Astrocyte (in vitro differentiated cells and primary cell): ENCODE measurements at regions not wholly inside any gene's neighbourhood (a gene's known extent, or its start where the extent isn't known, plus 50 kb on each side); places are given as distances from the start of the nearest gene placed in this dataset.

Source experiments
- DNase-seq: peaks from one replicate; pipeline ENCODE4 v3.0.0-alpha.2; 2010; ENCODE audit warnings: low read depth
- FAIRE-seq: peaks from 2 replicates; lab custom pipeline; 2011; peaks lifted over from hg19 to GRCh38; lab: Jason Lieb, UNC
- H2AFZ ChIP-seq: 2 replicates; pipeline ENCODE4 v1.6.0; 2012; ENCODE audit warnings: low read depth, low read length, inconsistent platforms
- H3K27ac ChIP-seq: 2 replicates; pipeline ENCODE4 v1.5.1; 2011; ENCODE audit warnings: low read depth, low read length, inconsistent platforms
- H3K27me3 ChIP-seq: 2 replicates; pipeline ENCODE4 v1.6.0; 2011; ENCODE audit warnings: low read length, inconsistent platforms; ENCODE audit not compliant: insufficient read depth
- H3K36me3 ChIP-seq: 2 replicates; pipeline ENCODE4 v1.5.1; 2011; ENCODE audit warnings: low read length, inconsistent platforms; ENCODE audit not compliant: insufficient read depth
- H3K4me1 ChIP-seq: 2 replicates; pipeline ENCODE4 v1.5.1; 2011; ENCODE audit warnings: low read length, inconsistent platforms; ENCODE audit not compliant: insufficient read depth
- H3K4me2 ChIP-seq: 2 replicates; pipeline ENCODE4 v1.6.0; 2012; ENCODE audit warnings: low read length, inconsistent platforms
- H3K4me3 ChIP-seq: 2 replicates; pipeline ENCODE4 v1.5.1; 2011; ENCODE audit warnings: low read depth, mild to moderate bottlenecking, low read length, inconsistent platforms; ENCODE audit not compliant: insufficient read depth
- H3K79me2 ChIP-seq: 2 replicates; pipeline ENCODE4 v1.6.0; 2012; ENCODE audit warnings: mild to moderate bottlenecking, low read length, inconsistent platforms; ENCODE audit not compliant: insufficient read depth
- H3K9ac ChIP-seq: 2 replicates; pipeline ENCODE4 v1.6.0; 2012; ENCODE audit warnings: mild to moderate bottlenecking, low read length, inconsistent platforms
- H3K9me3 ChIP-seq: 2 replicates; pipeline ENCODE4 v1.5.1; 2012; ENCODE audit warnings: low read depth, mild to moderate bottlenecking, low read length, inconsistent platforms; ENCODE audit not compliant: insufficient read depth
- H4K20me1 ChIP-seq: 2 replicates; pipeline ENCODE4 v1.6.0; 2012; ENCODE audit warnings: low read length, inconsistent platforms; ENCODE audit not compliant: insufficient read depth
- H3K27ac Mint-ChIP-seq: one replicate; pipeline ENCODE4 v1.8.0; 2021; ENCODE audit warnings: mild to moderate bottlenecking, mixed read lengths; ENCODE audit not compliant: unreplicated experiment
- H3K27me3 Mint-ChIP-seq: one replicate; pipeline ENCODE4 v1.8.0; 2021; ENCODE audit warnings: low read depth, mixed read lengths; ENCODE audit not compliant: unreplicated experiment
- H3K36me3 Mint-ChIP-seq: one replicate; pipeline ENCODE4 v1.8.0; 2021; ENCODE audit warnings: low read depth, mixed read lengths; ENCODE audit not compliant: unreplicated experiment
- H3K4me1 Mint-ChIP-seq: one replicate; pipeline ENCODE4 v1.8.0; 2021; ENCODE audit warnings: low read depth, mixed read lengths; ENCODE audit not compliant: unreplicated experiment
- H3K4me3 Mint-ChIP-seq: one replicate; pipeline ENCODE4 v1.8.0; 2021; ENCODE audit warnings: mild to moderate bottlenecking, moderate library complexity, mixed read lengths; ENCODE audit not compliant: unreplicated experiment
- H3K9me3 Mint-ChIP-seq: one replicate; pipeline ENCODE4 v1.8.0; 2021; ENCODE audit warnings: mild to moderate bottlenecking, mixed read lengths; ENCODE audit not compliant: unreplicated experiment
- CTCF ChIP-seq: IDR thresholded peaks from 2 replicates; pipeline ENCODE4 v1.5.1; 2011; ENCODE audit warnings: low read depth, mild to moderate bottlenecking, inconsistent platforms, low read length, moderate library complexity; ENCODE audit not compliant: insufficient read depth
- EZH2 ChIP-seq: IDR thresholded peaks from 2 replicates; pipeline ENCODE4 v1.6.1; 2012; ENCODE audit warnings: mild to moderate bottlenecking, low read length, inconsistent platforms; ENCODE audit not compliant: insufficient read depth

- Histone ChIP-seq H3K4me2 (no peak overlapping the region), H3K79me2 (no peaks in the 10 kb centered on the region), H3K4me1 (no peaks in the 10 kb centered on the region), H3K4me3 (no peak overlapping the region), H3K9me3 (no peaks in the 10 kb centered on the region), H3K27me3 (no peaks in the 10 kb centered on the region), H3K27ac (no peak overlapping the region), H2AFZ (no peak overlapping the region), H4K20me1 (no peaks in the 10 kb centered on the region), H3K9ac (no peak overlapping the region), H3K36me3 (no peaks in the 10 kb centered on the region)
- no peak overlapping the region for H3K27ac Mint-ChIP-seq
- TF ChIP-seq EZH2 (no peak), CTCF (no peak)
- no peak overlapping the region for H3K4me3 Mint-ChIP-seq
- peaks cover 2% of the 10 kb centered on the region for H3K27me3 Mint-ChIP-seq
- no peaks in the 10 kb centered on the region for H3K36me3 Mint-ChIP-seq
- H3K4me1 Mint-ChIP-seq = no peaks in the 10 kb centered on the region
- no peak for DNase-seq
- no peak for FAIRE-seq
- H3K9me3 Mint-ChIP-seq = no peaks in the 10 kb centered on the region
Observed at GRCh38 chr15:53106505-53107286, 316.6 kb upstream of the ONECUT1 start.

- Mint-ChIP-seq H3K27me3 (no peaks in the 10 kb centered on the region), H3K9me3 (no peaks in the 10 kb centered on the region), H3K4me3 (no peak overlapping the region), H3K36me3 (no peaks in the 10 kb centered on the region), H3K27ac (no peak overlapping the region), H3K4me1 (no peaks in the 10 kb centered on the region)
- no peaks in the 10 kb centered on the region for H3K36me3 ChIP-seq
- TF ChIP-seq EZH2 (no peak), CTCF (no peak)
- H3K79me2 ChIP-seq = no peaks in the 10 kb centered on the region
- no peak overlapping the region for H3K27ac ChIP-seq
- no peak overlapping the region for H3K4me2 ChIP-seq
- no peaks in the 10 kb centered on the region for H4K20me1 ChIP-seq
- no peak overlapping the region for H2AFZ ChIP-seq
- DNase-seq (no peak), FAIRE-seq (no peak)
- no peaks in the 10 kb centered on the region for H3K4me1 ChIP-seq
- no peak overlapping the region for H3K9ac ChIP-seq
- H3K27me3 ChIP-seq = no peaks in the 10 kb centered on the region
- no peaks in the 10 kb centered on the region for H3K9me3 ChIP-seq
- H3K4me3 ChIP-seq = no peak overlapping the region
Observed at GRCh38 chr15:53102483-53102882, 312.3 kb upstream of the ONECUT1 start.

- H3K27ac Mint-ChIP-seq = no peak overlapping the region
- Histone ChIP-seq H3K79me2 (no peaks in the 10 kb centered on the region), H3K27ac (no peak overlapping the region), H3K4me3 (no peak overlapping the region), H3K9ac (no peak overlapping the region), H3K36me3 (no peaks in the 10 kb centered on the region), H2AFZ (no peak overlapping the region), H3K4me1 (no peaks in the 10 kb centered on the region), H3K9me3 (no peaks in the 10 kb centered on the region), H4K20me1 (no peaks in the 10 kb centered on the region), H3K4me2 (no peak overlapping the region), H3K27me3 (no peaks in the 10 kb centered on the region)
- H3K9me3 Mint-ChIP-seq = no peaks in the 10 kb centered on the region
- H3K27me3 Mint-ChIP-seq = peaks cover 5% of the 10 kb centered on the region
- TF ChIP-seq EZH2 (no peak), CTCF (no peak)
- H3K4me1 Mint-ChIP-seq = no peaks in the 10 kb centered on the region
- DNase-seq (no peak), FAIRE-seq (no peak)
- no peak overlapping the region for H3K4me3 Mint-ChIP-seq
- no peaks in the 10 kb centered on the region for H3K36me3 Mint-ChIP-seq
Observed at GRCh38 chr15:53080484-53080883, 290.3 kb upstream of the ONECUT1 start.
